Breast epithelium (tissue), 3 donors: ENCODE measurements at regions not wholly inside any gene's neighbourhood (a gene's known extent, or its start where the extent isn't known, plus 50 kb on each side); places are given as distances from the start of the nearest gene placed in this dataset.

Experiments
- CTCF ChIP-seq, 3 donors: fragments of 450-650 bp; IDR thresholded peaks; one replicate each; pipeline ENCODE4 v1.5.1; 2016 to 2017; ENCODE audit warnings: antibody characterized with exemption in 3 of 3, mild to moderate bottlenecking in 3 of 3, moderate library complexity in 3 of 3
- POLR2A ChIP-seq: fragments of 450-650 bp; IDR thresholded peaks from one replicate; pipeline ENCODE4 v1.6.1; 2016; ENCODE audit warnings: antibody characterized with exemption, mild to moderate bottlenecking, moderate library complexity

DNA sequence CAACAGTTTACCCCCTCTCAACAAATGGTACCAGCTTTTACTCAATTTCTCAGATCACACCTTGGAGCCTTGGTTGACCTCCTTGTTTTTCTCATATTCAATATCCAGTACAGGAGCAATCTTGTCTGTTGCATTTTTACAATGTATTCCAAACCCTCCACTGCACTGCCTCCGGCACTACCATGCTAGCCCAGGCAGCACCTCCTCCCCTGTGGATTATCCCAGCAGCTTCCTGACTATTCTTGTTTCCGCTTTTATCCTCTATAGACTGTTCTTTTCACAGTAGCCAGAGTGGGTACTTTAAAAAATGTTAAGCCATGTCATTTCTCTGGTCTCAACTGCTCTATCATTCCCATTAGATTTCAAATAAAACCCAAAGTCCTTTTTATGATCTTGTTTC, 253.4 kb upstream of the GPRIN3 start:
- TF ChIP-seq CTCF (IDR thresholded peaks at IDR 0.05) (no peak), POLR2A (no peak)
